ENCODE measurements at regions not wholly inside any gene's neighbourhood (a gene's known extent, or its start where the extent isn't known, plus 50 kb on each side); places are given as distances from the start of the nearest gene placed in this dataset.

- DNase-seq (ENCODE audit: low read depth in 2 of 2), result no peak
These were observed 85.2 kb upstream of the SMIM23 start for GRCh38 chr5:171700318-171700912.

GRCh38 chr5:171701100-171701541 lies 84.5 kb upstream of the SMIM23 start:
- Histone ChIP-seq H3K27me3 (ENCODE audit: control insufficient read depth, insufficient read depth, low read length) (peaks cover 13% of the 10 kb centered on the region), H3K4me2 (ENCODE audit: extremely low read depth, insufficient read depth, low read length) (no peak overlapping the region), H3K79me2 (ENCODE audit: control insufficient read depth, insufficient read depth, low read length) (no peaks in the 10 kb centered on the region), H3K36me3 (ENCODE audit: control insufficient read depth, insufficient read depth, low read length) (no peaks in the 10 kb centered on the region), H3K4me1 (ENCODE audit: control insufficient read depth, extremely low read depth, insufficient read depth, low read length) (no peaks in the 10 kb centered on the region), H2AFZ (ENCODE audit: low read length) (no peak overlapping the region), H3K27ac (ENCODE audit: insufficient read depth, low read length) (no peak overlapping the region), H4K20me1 (ENCODE audit: control insufficient read depth, extremely low read depth, insufficient read depth, low read length) (no peaks in the 10 kb centered on the region), H3K4me3 (replicated peaks in 1 of 4; ENCODE audit: control extremely low read depth in 1 of 4, insufficient read depth in 1 of 4, low read depth in 3 of 4, low read length in 4 of 4) (no peak overlapping the region), H3K9ac (ENCODE audit: insufficient read depth, low read length) (no peak overlapping the region), H3K9me3 (ENCODE audit: control insufficient read depth, insufficient read depth, low read depth, low read length) (no peaks in the 10 kb centered on the region)
- TF ChIP-seq EZH2 (IDR thresholded peaks at IDR 0.05; ENCODE audit: low read length, missing control alignments) (no peak), CTCF (conservative IDR thresholded peaks at IDR 0.05 in 1 of 2, IDR thresholded peaks at IDR 0.05 in 1 of 2; ENCODE audit: low read depth in 1 of 2, low read length in 2 of 2) (no peak)
- no peak for DNase-seq (ENCODE audit: low read depth in 2 of 2)

More at GRCh38 chr5:171700318-171700912, 85.2 kb upstream of the SMIM23 start:
- H3K4me2 ChIP-seq (ENCODE audit: extremely low read depth, insufficient read depth, low read length), result no peak overlapping the region
- TF ChIP-seq EZH2 (IDR thresholded peaks at IDR 0.05; ENCODE audit: low read length, missing control alignments) (no peak), CTCF (conservative IDR thresholded peaks at IDR 0.05 in 1 of 2, IDR thresholded peaks at IDR 0.05 in 1 of 2; ENCODE audit: low read depth in 1 of 2, low read length in 2 of 2) (no peak)
- H4K20me1 ChIP-seq (ENCODE audit: control insufficient read depth, extremely low read depth, insufficient read depth, low read length), result no peaks in the 10 kb centered on the region
- H3K4me3 ChIP-seq (replicated peaks in 1 of 4; ENCODE audit: control extremely low read depth in 1 of 4, insufficient read depth in 1 of 4, low read depth in 3 of 4, low read length in 4 of 4), result no peak overlapping the region
- H3K27ac ChIP-seq (ENCODE audit: insufficient read depth, low read length), result no peak overlapping the region
- peaks cover 13% of the 10 kb centered on the region for H3K27me3 ChIP-seq (ENCODE audit: control insufficient read depth, insufficient read depth, low read length)
- no peak overlapping the region for H2AFZ ChIP-seq (ENCODE audit: low read length)
- H3K4me1 ChIP-seq (ENCODE audit: control insufficient read depth, extremely low read depth, insufficient read depth, low read length), result no peaks in the 10 kb centered on the region
- no peaks in the 10 kb centered on the region for H3K79me2 ChIP-seq (ENCODE audit: control insufficient read depth, insufficient read depth, low read length)
- H3K9ac ChIP-seq (ENCODE audit: insufficient read depth, low read length), result no peak overlapping the region
- no peaks in the 10 kb centered on the region for H3K36me3 ChIP-seq (ENCODE audit: control insufficient read depth, insufficient read depth, low read length)
- H3K9me3 ChIP-seq (ENCODE audit: control insufficient read depth, insufficient read depth, low read depth, low read length), result no peaks in the 10 kb centered on the region

- H3K4me2 ChIP-seq (ENCODE audit: extremely low read depth, insufficient read depth, low read length), result no peak overlapping the region
- no peak for TF ChIP-seq CTCF (conservative IDR thresholded peaks at IDR 0.05 in 1 of 2, IDR thresholded peaks at IDR 0.05 in 1 of 2; ENCODE audit: low read depth in 1 of 2, low read length in 2 of 2)
- no peak for TF ChIP-seq EZH2 (IDR thresholded peaks at IDR 0.05; ENCODE audit: low read length, missing control alignments)
- no peak for DNase-seq (ENCODE audit: low read depth in 2 of 2)
- H3K36me3 ChIP-seq (ENCODE audit: control insufficient read depth, insufficient read depth, low read length), result no peaks in the 10 kb centered on the region
- no peaks in the 10 kb centered on the region for H3K4me1 ChIP-seq (ENCODE audit: control insufficient read depth, extremely low read depth, insufficient read depth, low read length)
- H2AFZ ChIP-seq (ENCODE audit: low read length), result no peak overlapping the region
- no peak overlapping the region for H3K27ac ChIP-seq (ENCODE audit: insufficient read depth, low read length)
- no peak overlapping the region for H3K9ac ChIP-seq (ENCODE audit: insufficient read depth, low read length)
- peaks cover 13% of the 10 kb centered on the region for H3K27me3 ChIP-seq (ENCODE audit: control insufficient read depth, insufficient read depth, low read length)
- H3K4me3 ChIP-seq (replicated peaks in 1 of 4; ENCODE audit: control extremely low read depth in 1 of 4, insufficient read depth in 1 of 4, low read depth in 3 of 4, low read length in 4 of 4), result no peak overlapping the region
- no peaks in the 10 kb centered on the region for H3K79me2 ChIP-seq (ENCODE audit: control insufficient read depth, insufficient read depth, low read length)
- no peaks in the 10 kb centered on the region for H3K9me3 ChIP-seq (ENCODE audit: control insufficient read depth, insufficient read depth, low read depth, low read length)
- H4K20me1 ChIP-seq (ENCODE audit: control insufficient read depth, extremely low read depth, insufficient read depth, low read length), result no peaks in the 10 kb centered on the region
These were observed 83.4 kb upstream of the SMIM23 start for GRCh38 chr5:171702135-171702770.

Data from fibroblast of lung (primary cell).